Right lobe of liver (tissue), 6 donors: ENCODE measurements at regions not wholly inside any gene's neighbourhood (a gene's known extent, or its start where the extent isn't known, plus 50 kb on each side); places are given as distances from the start of the nearest gene placed in this dataset.

Source experiments
- ATAC-seq, 4 donors: fragments of 200-7000 bp; cut with Tn5 transposase; one replicate each; pipeline ENCODE4 v1.9.1; 2020; ENCODE audit warnings: mild to moderate bottlenecking in 4 of 4, moderate library complexity in 4 of 4
- DNase-seq, 3 donors: peaks; one replicate each; pipeline ENCODE4 v3.0.0-alpha.2; 2020
- H3K27ac ChIP-seq, 3 donors: fragments of 200-600 bp; one replicate each; pipeline ENCODE4 v1.8.0; 2022
- H3K27me3 ChIP-seq, 2 donors: fragments of 200-600 bp; one replicate each; pipeline ENCODE4 v1.8.0; 2022
- H3K36me3 ChIP-seq, 4 donors: fragments of 200-600 bp; sonication (generic) in 1 of 4; one replicate each; pipeline versions ENCODE4 v1.5.1 to v1.8.0; 2017 to 2022; ENCODE audit warnings: control low read depth in 1 of 4
- H3K4me1 ChIP-seq, 4 donors: fragments of 200-600 bp; sonication (generic) in 1 of 4; one replicate each; pipeline versions ENCODE4 v1.5.1 to v1.8.0; 2017 to 2022; ENCODE audit warnings: control low read depth in 1 of 4
- H3K4me3 ChIP-seq, 3 donors: fragments of 200-600 bp; one replicate each; pipeline ENCODE4 v1.8.0; 2022
- H3K9me3 ChIP-seq, 4 donors: fragments of 200-600 bp; sonication (generic) in 1 of 4; one replicate each; pipeline versions ENCODE4 v1.5.1 to v1.8.0; 2017 to 2022; ENCODE audit warnings: control low read depth in 1 of 4
- CTCF ChIP-seq, 4 donors: fragments of 200-600 bp in 3 of 4; fragments of 450-650 bp in 1 of 4; IDR thresholded peaks; one replicate each; pipeline versions ENCODE4 v1.5.1 to v1.8.0; 2016 to 2022; ENCODE audit warnings: antibody characterized with exemption in 4 of 4, mild to moderate bottlenecking in 2 of 4
- POLR2A ChIP-seq: fragments of 450-650 bp; IDR thresholded peaks from one replicate; pipeline ENCODE4 v1.6.1; 2017; ENCODE audit warnings: antibody characterized with exemption, mild to moderate bottlenecking
- WGBS: methylation state at CpG from one replicate; pipeline ENCODE4 v1.1.6; 2018; ENCODE audit warnings: low coverage, low lambda C conversion rate; ENCODE audit not compliant: insufficient coverage; ENCODE audit errors: missing lambda C conversion rate; 5-methylcytosine and 5-hydroxymethylcytosine counted together
- intact Hi-C, 2 donors: fragments of 100-400 bp; cut with DNase I; formaldehyde crosslinking; loops; one replicate each; pipeline versions ENCODE4 v1.11.2 to v1.14.1; 2022
- donor health status: DM: no; HTN: yes; CAD: no.
- donor health status: DM: no; HTN: no; CAD: no.
- donor health status: DM: no; HTN: no; CAD: no.
- donor health status: DM: no; HTN: yes; CAD: no.
- donor health status: DM: no; HTN: yes; CAD: no.

GRCh38 chr5:8740595-8740994 lies 805.3 kb downstream of the SEMA5A start:
- no peak for TF ChIP-seq CTCF (IDR thresholded peaks at IDR 0.05)
- TF ChIP-seq POLR2A = no peak
- WGBS = 50% methylated on average over 7 of the region's 7 CpGs
- no peaks in the 10 kb centered on the region for H3K27me3 ChIP-seq

DNA sequence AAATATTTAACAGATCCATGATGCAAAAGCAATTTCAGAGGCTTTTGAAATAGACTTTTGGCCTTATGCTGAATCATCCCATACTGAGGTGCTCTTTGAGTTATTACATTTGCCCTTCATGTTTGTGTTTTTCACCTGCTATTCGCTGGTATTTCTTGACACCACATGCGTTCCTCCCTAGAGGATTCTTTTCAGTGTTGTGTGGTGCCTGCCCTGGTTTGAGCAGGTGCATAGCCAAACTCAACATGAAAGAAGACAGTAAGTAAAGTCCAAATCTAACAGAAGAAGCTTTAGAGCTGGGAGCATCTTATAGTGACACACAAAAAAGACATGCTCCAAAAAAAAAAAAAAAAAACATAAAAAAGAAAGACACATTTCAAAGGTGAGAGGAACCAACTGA lies 796.3 kb downstream of the SEMA5A start:
- no peak for ATAC-seq
- Histone ChIP-seq H3K36me3 (no peaks in the 10 kb centered on the region), H3K4me3 (no peak overlapping the region), H3K27ac (no peak overlapping the region), H3K9me3 (no peaks in the 10 kb centered on the region), H3K27me3 (no peaks in the 10 kb centered on the region), H3K4me1 (no peaks in the 10 kb centered on the region)
- TF ChIP-seq POLR2A (no peak), CTCF (IDR thresholded peaks at IDR 0.05) (no peak)
- intact Hi-C loops = no loop called here
- WGBS = 88% methylated on average over 2 of the region's 2 CpGs
- no peak for DNase-seq

More at GRCh38 chr5:8740595-8740994, 805.3 kb downstream of the SEMA5A start:
- H3K36me3 ChIP-seq = no peaks in the 10 kb centered on the region
- H3K27ac ChIP-seq = no peak overlapping the region
- H3K4me3 ChIP-seq = no peak overlapping the region
- DNase-seq (no peak), ATAC-seq (no peak)
- intact Hi-C loops = no loop called here
- H3K9me3 ChIP-seq = no peaks in the 10 kb centered on the region
- no peaks in the 10 kb centered on the region for H3K4me1 ChIP-seq

- Histone ChIP-seq H3K9me3 (no peaks in the 10 kb centered on the region), H3K36me3 (no peaks in the 10 kb centered on the region), H3K27me3 (no peaks in the 10 kb centered on the region), H3K4me3 (no peak overlapping the region), H3K27ac (no peak overlapping the region), H3K4me1 (no peaks in the 10 kb centered on the region)
- intact Hi-C loops = no loop called here
- DNase-seq = no peak
- TF ChIP-seq CTCF (IDR thresholded peaks at IDR 0.05) (no peak), POLR2A (no peak)
- ATAC-seq = no peak
Observed at GRCh38 chr5:8750100-8750499, 795.8 kb downstream of the SEMA5A start.

DNA sequence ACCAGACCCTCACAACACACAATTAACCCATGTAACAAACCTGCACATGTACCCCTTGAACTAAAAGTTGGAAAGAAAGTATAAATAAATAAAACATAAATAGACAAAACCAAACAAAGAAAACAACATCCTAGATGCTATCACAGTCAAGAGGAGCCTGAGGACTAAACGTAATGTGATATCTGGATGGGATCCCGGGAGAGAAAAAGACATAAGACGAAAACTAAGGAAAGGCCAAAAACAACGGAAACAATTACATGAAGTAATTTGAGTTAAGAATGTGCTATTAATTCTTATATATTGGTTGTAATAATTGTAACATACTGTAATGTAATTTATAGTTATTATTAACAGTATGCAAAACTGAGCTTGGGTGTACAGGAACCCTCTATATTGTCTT lies 793.9 kb downstream of the SEMA5A start:
- intact Hi-C loops = no loop called here
- ATAC-seq = no peak
- no peak overlapping the region for H3K27ac ChIP-seq

More for the DNA sequence above, 793.9 kb downstream of the SEMA5A start:
- H3K4me1 ChIP-seq = no peaks in the 10 kb centered on the region
- DNase-seq = no peak
- no peak for TF ChIP-seq CTCF (IDR thresholded peaks at IDR 0.05)
- H3K27me3 ChIP-seq = no peaks in the 10 kb centered on the region
- no peaks in the 10 kb centered on the region for H3K9me3 ChIP-seq
- WGBS = 53% methylated on average over 4 of the region's 4 CpGs
- no peak overlapping the region for H3K4me3 ChIP-seq
- no peaks in the 10 kb centered on the region for H3K36me3 ChIP-seq
